Skeletal muscle cell (primary cell): ENCODE measurements at regions not wholly inside any gene's neighbourhood (a gene's known extent, or its start where the extent isn't known, plus 50 kb on each side); places are given as distances from the start of the nearest gene placed in this dataset.
"Not testable (repeated sequence)": the region's sequence is repeated elsewhere in the genome, so short reads cannot be mapped to it uniquely, and the experiment has no call there.

Source experiments
- DNase-seq: peaks from one replicate; pipeline ENCODE4 v3.0.0-alpha.2; 2010; ENCODE audit warnings: low read depth
- H3K4me3 ChIP-seq: 2 replicates; pipeline ENCODE4 v1.5.1; 2011; ENCODE audit warnings: low read depth, mild to moderate bottlenecking, control low read depth, low read length, moderate library complexity

- peak; percentile 82 for DNase-seq
Measured at GRCh38 chr3:30309961-30310954, 296.1 kb upstream of the TGFBR2 start.

DNA sequence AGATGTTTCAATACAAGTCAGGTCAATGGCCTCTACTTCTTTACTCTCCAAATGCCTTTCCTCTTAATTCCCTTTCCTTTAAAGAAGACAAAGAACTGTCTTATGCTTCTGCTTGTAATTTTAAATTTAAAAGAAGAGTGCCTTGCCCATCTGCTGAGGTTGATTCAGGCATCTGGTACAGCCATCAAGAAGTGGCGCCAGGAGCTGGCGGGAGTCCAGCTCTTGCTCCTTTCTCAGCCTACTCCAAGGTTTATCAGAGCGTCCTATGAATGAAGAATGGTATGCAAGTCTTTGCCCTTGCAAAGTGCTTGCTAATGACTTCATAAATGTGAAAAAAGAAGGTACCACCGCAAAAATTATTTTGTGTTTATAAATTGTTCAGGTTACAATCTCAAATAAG is 294.6 kb upstream of the TGFBR2 start:
- no peak overlapping the region for H3K4me3 ChIP-seq
- DNase-seq, result no peak

More at GRCh38 chr3:30309961-30310954, 296.1 kb upstream of the TGFBR2 start:
- no peak overlapping the region for H3K4me3 ChIP-seq

- H3K4me3 ChIP-seq, result no peak overlapping the region
- DNase-seq, result no peak
Measured at GRCh38 chr3:30313840-30314239, 292.6 kb upstream of the TGFBR2 start.

DNA sequence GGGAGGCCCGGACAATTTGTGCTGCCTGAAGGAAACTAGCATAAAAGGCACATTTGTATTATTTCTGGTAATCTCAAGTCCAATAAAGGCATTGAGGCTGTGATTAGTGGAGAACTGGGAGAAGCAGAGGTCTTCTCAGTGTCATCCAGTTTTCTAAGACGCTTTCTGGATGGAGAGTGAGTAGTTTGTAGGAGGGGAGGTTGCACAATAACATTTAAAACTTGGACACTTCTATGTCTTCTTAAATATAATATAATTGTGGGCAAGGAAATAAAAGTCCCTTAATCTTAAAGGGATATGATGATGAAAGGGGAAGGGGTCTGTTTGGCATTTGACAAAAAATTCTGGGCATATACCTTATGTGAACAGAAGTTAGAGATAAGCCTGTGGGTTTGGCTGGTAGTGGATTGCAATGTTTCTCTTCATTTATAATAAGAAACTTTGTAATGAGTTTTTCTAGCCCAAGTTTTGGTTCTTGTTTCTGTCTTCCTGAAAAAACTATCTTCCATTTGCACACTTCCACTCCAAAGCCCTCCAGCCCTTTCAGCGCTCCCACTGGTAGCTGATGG is 291.6 kb upstream of the TGFBR2 start:
- no peak overlapping the region for H3K4me3 ChIP-seq
- no peak for DNase-seq

GRCh38 chr3:30315447-30315846 is 291.0 kb upstream of the TGFBR2 start:
- no peak overlapping the region for H3K4me3 ChIP-seq
- peak; percentile 42 for DNase-seq

- no peak for DNase-seq
- H3K4me3 ChIP-seq, result no peak overlapping the region
Measured at GRCh38 chr3:30317561-30317960, 288.8 kb upstream of the TGFBR2 start.

DNA sequence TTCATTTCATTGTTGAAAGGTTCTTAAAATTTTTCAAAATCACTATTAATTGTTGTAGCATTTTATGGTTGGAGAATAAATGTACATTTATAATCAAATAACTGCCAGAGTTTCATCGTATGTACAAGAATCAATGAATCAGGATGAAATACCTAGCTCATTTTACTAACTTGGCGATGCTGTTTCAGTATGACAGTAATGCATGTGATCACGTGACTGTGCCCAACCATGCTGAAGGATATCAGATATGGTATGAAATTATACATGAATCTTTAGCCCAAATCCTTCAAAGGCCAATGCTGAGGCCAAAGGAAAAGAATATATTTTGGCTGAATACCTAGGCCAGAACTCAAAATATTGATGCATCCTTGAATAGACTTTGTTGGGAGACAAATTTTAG is 288.3 kb upstream of the TGFBR2 start:
- DNase-seq, result no peak
- no peak overlapping the region for H3K4me3 ChIP-seq

DNA sequence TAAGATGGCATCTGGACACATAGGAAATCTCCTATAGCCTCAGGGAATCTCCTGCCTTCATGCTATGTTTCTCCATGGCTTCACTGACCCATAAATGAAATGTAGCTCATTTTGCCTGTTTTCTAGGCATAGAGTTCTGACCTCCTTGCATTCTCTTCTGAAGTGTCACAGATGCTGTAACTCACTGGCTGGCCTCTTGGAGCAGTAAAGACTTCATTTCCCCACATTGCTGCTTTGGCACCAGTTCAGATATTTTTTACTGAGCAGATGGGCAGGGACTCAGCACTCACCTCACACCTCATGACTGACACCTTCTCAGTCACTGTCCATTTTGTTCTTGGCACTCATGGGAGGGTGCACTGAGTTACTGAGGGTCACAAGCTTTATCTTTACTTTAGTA is 286.7 kb upstream of the TGFBR2 start:
- peak; percentile 43 for DNase-seq

DNA sequence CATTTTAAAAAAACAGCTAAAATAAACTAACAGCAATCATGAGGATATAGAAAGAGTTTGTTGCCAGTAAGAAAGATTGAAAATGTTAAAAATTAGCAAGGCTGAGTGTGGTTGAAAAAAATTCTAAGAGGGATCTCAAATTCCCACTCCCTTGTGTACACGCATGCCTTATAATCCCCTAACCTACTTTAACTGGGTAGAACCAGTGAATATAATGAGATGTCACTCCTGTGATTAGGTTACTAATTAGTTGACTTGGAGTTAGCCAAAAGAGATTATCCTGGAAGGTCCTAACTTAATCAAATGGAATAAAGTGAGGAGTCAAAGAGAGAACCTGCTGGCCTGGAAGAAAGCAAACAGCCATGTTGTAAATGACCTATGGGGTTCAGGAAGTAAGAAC is 286.0 kb upstream of the TGFBR2 start:
- no peak for DNase-seq
- H3K4me3 ChIP-seq, result no peak overlapping the region

More for the DNA sequence above, 286.7 kb upstream of the TGFBR2 start:
- no peak overlapping the region for H3K4me3 ChIP-seq

DNA sequence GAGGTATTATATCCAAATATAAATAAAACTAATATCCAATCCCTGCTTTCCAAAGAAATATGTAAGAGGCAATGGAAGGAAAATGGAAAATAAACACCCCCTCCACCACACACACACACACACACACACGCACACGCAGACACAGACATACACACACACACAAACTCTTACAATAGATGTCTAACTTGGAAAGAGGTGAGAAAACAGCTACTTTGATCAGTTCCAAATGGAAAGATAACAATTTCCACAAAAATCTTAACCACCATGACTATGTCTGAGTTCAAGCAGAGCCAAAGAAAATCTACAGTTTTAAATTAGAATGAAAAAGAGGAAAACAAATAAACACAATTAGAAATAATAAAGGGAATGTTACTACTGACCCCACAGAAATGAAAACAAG is 285.3 kb upstream of the TGFBR2 start:
- no peak for DNase-seq
- no peak overlapping the region for H3K4me3 ChIP-seq

- DNase-seq, result not testable (repeated sequence)
Measured at GRCh38 chr3:30323649-30324048, 282.8 kb upstream of the TGFBR2 start.

GRCh38 chr3:30324587-30324986 is 281.8 kb upstream of the TGFBR2 start:
- H3K4me3 ChIP-seq, result no peak overlapping the region
- no peak for DNase-seq

More at GRCh38 chr3:30323649-30324048, 282.8 kb upstream of the TGFBR2 start:
- not testable (repeated sequence) for H3K4me3 ChIP-seq

DNA sequence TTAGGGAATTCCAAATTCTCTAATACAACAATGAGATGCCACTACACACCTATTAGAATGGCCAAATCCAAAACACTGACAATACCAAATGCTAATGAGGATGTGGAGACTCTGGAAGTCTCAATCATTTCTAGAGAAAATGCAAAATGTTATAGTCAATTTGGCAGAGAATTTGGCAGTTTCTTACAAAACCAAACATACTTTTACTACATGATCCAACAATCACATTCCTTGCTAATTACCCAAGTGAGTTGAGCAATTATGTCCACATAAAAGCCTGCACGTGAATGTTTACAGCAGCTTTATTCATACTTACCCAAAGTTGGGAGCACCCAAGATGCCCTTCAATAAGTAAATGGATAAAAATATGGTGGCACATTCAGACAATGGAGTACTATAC is 278.4 kb upstream of the TGFBR2 start:
- not testable (repeated sequence) for H3K4me3 ChIP-seq, DNase-seq

DNA sequence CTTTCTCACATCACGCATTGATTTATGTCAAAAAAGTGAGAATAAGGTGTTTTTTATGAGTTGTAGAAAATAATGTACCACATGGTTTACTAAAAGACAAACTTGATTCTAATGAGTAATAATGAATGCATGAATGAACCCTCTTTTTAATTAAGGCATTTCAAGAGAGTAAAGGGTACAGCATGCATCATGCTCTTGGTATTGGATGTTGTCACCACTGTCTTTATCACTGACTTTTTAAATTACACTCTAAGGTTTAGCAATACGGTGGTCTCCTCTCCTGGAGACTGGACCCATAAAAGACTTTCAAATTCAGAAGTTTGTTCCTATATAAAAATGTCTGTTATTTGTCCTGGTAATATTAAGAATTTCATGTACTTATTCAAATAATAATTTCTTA is 277.5 kb upstream of the TGFBR2 start:
- not testable (repeated sequence) for DNase-seq, H3K4me3 ChIP-seq

DNA sequence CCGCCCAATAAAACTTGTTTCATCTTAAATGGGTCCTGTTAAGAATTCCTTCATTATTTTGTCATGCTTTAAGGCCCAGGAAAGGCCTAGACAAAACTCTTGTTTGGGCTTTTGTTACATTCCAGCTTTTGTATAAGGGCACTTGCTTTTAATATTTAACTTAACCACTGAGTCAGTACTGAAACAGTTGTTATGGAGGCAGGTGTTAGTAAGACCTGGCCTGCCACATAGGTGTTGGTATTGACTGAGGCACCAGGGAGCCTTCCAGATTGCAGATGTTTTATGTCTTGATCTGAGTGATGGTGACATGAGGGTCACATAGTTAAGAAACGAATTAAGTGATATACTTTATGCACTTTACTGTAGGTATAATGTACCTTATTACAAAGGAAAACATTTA is 274.9 kb upstream of the TGFBR2 start:
- no peak overlapping the region for H3K4me3 ChIP-seq
- DNase-seq, result no peak

GRCh38 chr3:30332196-30333021 is 274.0 kb upstream of the TGFBR2 start:
- no peak overlapping the region for H3K4me3 ChIP-seq
- DNase-seq, result no peak

DNA sequence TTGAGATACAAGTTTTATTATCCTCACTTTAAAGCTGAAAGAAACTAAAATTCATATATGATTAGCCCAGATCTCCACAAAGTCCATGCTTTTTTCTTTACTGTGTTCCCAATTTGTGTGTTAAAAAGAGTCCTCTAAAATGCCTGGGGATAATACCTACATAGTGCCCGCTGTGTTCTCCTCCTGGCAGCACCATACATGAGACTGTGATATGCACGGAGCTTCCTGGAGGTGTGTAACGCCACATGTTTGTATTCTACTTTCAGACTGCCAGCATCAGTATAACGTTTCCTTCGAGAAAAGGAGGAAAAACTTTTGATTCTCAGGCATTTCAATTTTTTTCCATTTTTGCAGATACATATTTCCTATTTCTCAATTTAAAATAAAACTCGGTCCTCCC is 273.3 kb upstream of the TGFBR2 start:
- no peak for DNase-seq
- no peak overlapping the region for H3K4me3 ChIP-seq

- no peak for DNase-seq
Measured at GRCh38 chr3:30333903-30334302, 272.5 kb upstream of the TGFBR2 start.

GRCh38 chr3:30340500-30340899 is 265.9 kb upstream of the TGFBR2 start:
- H3K4me3 ChIP-seq, result no peak overlapping the region
- no peak for DNase-seq

More at GRCh38 chr3:30333903-30334302, 272.5 kb upstream of the TGFBR2 start:
- no peak overlapping the region for H3K4me3 ChIP-seq

- no peak for DNase-seq
- H3K4me3 ChIP-seq, result no peak overlapping the region
Measured at GRCh38 chr3:30341079-30341478, 265.3 kb upstream of the TGFBR2 start.
